MCF 10A (cell line): ENCODE measurements at regions not wholly inside any gene's neighbourhood (a gene's known extent, or its start where the extent isn't known, plus 50 kb on each side); places are given as distances from the start of the nearest gene placed in this dataset.

Experiments used
- BruUV-seq: library from RNA; stranded (reverse); fragments of 400-500 nt; replicated peaks from 2 replicates; lab custom pipeline; 2021; lab: Mats Ljungman, UMichigan
- CTCF ChIA-PET: fragments of 300-600 bp; sonication (Branson Sonifier 250); formaldehyde crosslinking; extraction: SDS; loops from one replicate; lab custom pipeline; 2021; ENCODE audit warnings: antibody characterized with exemption, inconsistent platforms; lab: Yijun Ruan, JAX
- POLR2A ChIA-PET: fragments of 300-600, 350-650 bp; sonication (Branson Sonifier 250); formaldehyde crosslinking; extraction: SDS; loops from one replicate; lab custom pipeline; 2020; ENCODE audit warnings: antibody characterized with exemption, inconsistent platforms; lab: Yijun Ruan, JAX
- DNase-seq: peaks from one replicate; pipeline ENCODE4 v3.0.0-alpha.2; 2018; ENCODE audit not compliant: unreplicated experiment
- H3K27ac Mint-ChIP-seq: one replicate; pipeline ENCODE4 v1.8.0; 2022; ENCODE audit warnings: mild to moderate bottlenecking, low read depth, mixed read lengths; ENCODE audit not compliant: unreplicated experiment
- H3K27me3 Mint-ChIP-seq: one replicate; pipeline ENCODE4 v1.8.0; 2022; ENCODE audit warnings: mixed read lengths; ENCODE audit not compliant: insufficient read depth, unreplicated experiment
- H3K36me3 Mint-ChIP-seq: one replicate; pipeline ENCODE4 v1.8.0; 2022; ENCODE audit warnings: mild to moderate bottlenecking, moderate library complexity, mixed read lengths; ENCODE audit not compliant: insufficient read depth, unreplicated experiment
- H3K4me1 Mint-ChIP-seq: one replicate; pipeline ENCODE4 v1.8.0; 2022; ENCODE audit warnings: mixed read lengths; ENCODE audit not compliant: insufficient read depth, unreplicated experiment
- H3K4me3 Mint-ChIP-seq: one replicate; pipeline ENCODE4 v1.8.0; 2022; ENCODE audit warnings: mild to moderate bottlenecking, moderate library complexity, mixed read lengths; ENCODE audit not compliant: unreplicated experiment
- H3K9me3 Mint-ChIP-seq: one replicate; pipeline ENCODE4 v1.8.0; 2022; ENCODE audit warnings: mixed read lengths; ENCODE audit not compliant: unreplicated experiment
- intact Hi-C: fragments of 100-400 bp; cut with micrococcal nuclease; formaldehyde crosslinking; loops from 2 replicates; pipeline ENCODE4 v1.14.1; 2022
- TF ChIP-seq, protein P1 (sequence below): fragments of 200-600 bp; IDR thresholded peaks from one replicate; pipeline ENCODE4 v1.8.0; 2022; ENCODE audit warnings: antibody characterized with exemption, mild to moderate bottlenecking; ENCODE audit not compliant: unreplicated experiment

DNA sequence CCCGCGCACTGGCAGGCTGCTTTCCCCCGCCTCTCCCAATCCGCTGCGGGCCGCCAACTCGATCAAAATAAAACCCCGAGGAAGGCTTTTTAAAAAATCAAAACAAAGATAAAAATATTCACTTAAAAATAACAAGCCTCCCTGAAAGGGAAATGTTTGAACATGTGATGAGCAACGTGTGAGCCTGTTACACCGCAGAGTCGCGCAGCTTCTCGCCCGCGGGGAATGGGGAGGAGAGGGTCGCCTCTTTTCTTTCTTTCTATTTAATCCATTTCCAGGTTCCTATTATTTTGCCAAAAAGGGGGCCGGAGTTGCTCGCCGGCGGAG, 326.0 kb upstream of the F9 start:
- Mint-ChIP-seq H3K27me3 (no peaks in the 10 kb centered on the region), H3K27ac (peak overlapping the region; percentile 76), H3K9me3 (peaks cover 8% of the 10 kb centered on the region), H3K36me3 (no peaks in the 10 kb centered on the region), H3K4me3 (peak overlapping the region; percentile 87), H3K4me1 (peaks cover 15% of the 10 kb centered on the region)
- POLR2A ChIA-PET: interaction anchor here (0.7 to 1.6 kb wide), 3 partner anchors 27 to 279 kb away, joined by 3 to 5 read pairs (median 3); no protein-coding TSS in a partner anchor
- intact Hi-C loops: loop anchor here (10.0 kb wide), 1 partner anchor 350 kb away; no protein-coding TSS in a partner anchor
- no peak for DNase-seq
- CTCF ChIA-PET: interaction anchor here (0.6 kb wide), 1 partner anchor 66 kb away, joined by 3 read pairs; no protein-coding TSS in a partner anchor
- TF ChIP-seq, protein P1, sequence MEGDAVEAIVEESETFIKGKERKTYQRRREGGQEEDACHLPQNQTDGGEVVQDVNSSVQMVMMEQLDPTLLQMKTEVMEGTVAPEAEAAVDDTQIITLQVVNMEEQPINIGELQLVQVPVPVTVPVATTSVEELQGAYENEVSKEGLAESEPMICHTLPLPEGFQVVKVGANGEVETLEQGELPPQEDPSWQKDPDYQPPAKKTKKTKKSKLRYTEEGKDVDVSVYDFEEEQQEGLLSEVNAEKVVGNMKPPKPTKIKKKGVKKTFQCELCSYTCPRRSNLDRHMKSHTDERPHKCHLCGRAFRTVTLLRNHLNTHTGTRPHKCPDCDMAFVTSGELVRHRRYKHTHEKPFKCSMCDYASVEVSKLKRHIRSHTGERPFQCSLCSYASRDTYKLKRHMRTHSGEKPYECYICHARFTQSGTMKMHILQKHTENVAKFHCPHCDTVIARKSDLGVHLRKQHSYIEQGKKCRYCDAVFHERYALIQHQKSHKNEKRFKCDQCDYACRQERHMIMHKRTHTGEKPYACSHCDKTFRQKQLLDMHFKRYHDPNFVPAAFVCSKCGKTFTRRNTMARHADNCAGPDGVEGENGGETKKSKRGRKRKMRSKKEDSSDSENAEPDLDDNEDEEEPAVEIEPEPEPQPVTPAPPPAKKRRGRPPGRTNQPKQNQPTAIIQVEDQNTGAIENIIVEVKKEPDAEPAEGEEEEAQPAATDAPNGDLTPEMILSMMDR: no peak
- BruUV-seq: no TSS peak

DNA sequence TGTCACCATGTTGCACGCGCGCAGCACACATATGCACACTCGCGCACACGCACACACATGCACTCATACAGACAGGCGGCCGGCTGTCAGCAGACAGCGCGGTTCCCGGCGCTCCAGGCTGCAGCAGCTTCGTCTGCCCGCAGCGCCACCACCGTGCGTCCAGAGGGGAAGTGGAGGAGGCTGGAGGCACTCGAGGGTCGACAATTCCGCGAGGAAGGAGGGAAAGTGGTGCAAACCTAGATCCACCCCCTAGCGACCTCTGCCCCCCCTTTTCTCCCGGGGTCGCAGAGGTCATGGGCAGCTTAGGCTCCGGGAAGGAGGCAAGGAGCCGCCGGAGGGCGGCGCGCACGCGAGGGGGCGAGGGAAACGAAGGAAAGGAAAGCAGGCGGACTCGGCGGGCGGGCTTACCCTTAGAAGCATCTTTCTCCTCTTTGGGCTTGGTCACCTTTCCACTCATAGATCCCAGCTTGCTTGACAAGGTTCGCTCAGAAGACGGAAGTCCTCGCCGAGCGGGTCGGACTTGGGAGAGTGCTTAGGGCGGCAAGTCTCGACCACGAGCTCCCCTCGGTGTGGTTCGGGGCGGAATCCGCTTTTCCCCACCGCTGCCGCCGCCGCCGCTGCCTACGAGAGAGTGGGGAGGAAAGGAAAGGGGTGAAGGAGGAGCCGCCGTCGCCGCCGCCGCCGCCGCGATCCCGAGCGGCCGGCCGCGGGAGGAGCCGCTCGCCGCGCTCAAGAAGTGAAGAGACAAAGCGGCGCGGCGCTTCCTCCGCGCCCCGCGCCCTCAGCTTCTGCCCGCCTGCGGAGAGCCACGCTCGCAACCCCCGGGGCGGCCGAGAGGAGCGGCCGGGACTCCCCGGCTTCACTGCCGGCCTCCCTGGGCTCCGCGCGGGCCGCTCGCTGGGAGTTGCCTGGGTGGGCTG, 326.6 kb upstream of the F9 start:
- no peak overlapping the region for H3K27ac Mint-ChIP-seq
- POLR2A ChIA-PET: interaction anchor here (0.6 to 1.6 kb wide), 3 partner anchors 58 to 347 kb away, joined by 3 to 5 read pairs (median 3); no protein-coding TSS in a partner anchor
- TF ChIP-seq, protein P1: no peak
- peak overlapping the region; percentile 87 for H3K4me3 Mint-ChIP-seq
- no TSS peak for BruUV-seq
- intact Hi-C loops: loop anchor here (10.0 kb wide), 1 partner anchor 349 kb away; no protein-coding TSS in a partner anchor
- DNase-seq: peak; percentile 20
- peaks cover 8% of the 10 kb centered on the region for H3K9me3 Mint-ChIP-seq
- CTCF ChIA-PET: interaction anchor here (0.6 to 0.9 kb wide), 2 partner anchors 14 to 15 kb away, joined by 3 read pairs; no protein-coding TSS in a partner anchor
- H3K36me3 Mint-ChIP-seq: no peaks in the 10 kb centered on the region
- H3K4me1 Mint-ChIP-seq: peaks cover 15% of the 10 kb centered on the region
- H3K27me3 Mint-ChIP-seq: no peaks in the 10 kb centered on the region

DNA sequence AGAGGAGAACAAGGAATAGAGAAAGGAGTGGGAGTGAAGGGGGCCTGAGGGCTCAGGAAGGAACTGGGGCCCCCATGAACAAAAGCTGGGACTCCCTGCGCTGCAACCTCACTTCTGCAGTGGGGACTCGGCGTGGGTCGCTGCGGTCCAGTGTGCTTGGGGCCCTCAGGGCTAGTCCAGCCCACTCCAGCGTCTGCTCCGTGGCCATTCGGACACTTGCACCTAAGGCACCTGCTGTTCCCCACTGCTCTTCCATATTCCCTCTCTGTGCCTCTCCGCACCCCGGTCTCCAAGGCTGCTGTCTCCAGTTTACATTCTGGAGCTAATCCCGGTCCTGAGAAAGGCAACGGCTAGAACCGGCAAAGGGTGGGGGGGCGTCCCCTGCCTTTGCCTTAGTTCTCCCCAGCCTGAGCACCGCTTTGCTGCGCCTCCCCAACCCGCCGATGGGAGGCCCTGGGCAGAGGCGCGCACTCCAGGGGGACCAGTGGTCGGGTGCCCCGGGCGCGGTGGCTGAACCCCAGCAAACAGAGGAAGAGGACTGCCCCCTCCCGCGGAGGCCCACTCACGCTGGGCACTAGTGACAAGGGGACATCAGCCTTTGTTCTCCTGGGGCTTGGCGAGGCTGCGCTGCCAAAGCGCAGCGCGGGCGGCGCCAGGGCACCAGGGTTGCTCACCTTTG, 327.7 kb upstream of the F9 start:
- BruUV-seq: no TSS peak

More for the DNA sequence above, 327.7 kb upstream of the F9 start:
- TF ChIP-seq, protein P1: no peak
- intact Hi-C loops: loop anchor here (10.0 kb wide), 1 partner anchor 348 kb away; no protein-coding TSS in a partner anchor
- no peak for DNase-seq
- Mint-ChIP-seq H3K27ac (no peak overlapping the region), H3K4me1 (peaks cover 15% of the 10 kb centered on the region), H3K27me3 (no peaks in the 10 kb centered on the region), H3K36me3 (no peaks in the 10 kb centered on the region), H3K9me3 (peaks cover 8% of the 10 kb centered on the region), H3K4me3 (peak overlapping the region; percentile 6)
- POLR2A ChIA-PET: no interaction called here
- CTCF ChIA-PET: interaction anchor here (0.5 to 1.1 kb wide), 3 partner anchors 14 to 552 kb away, joined by 3 to 4 read pairs (median 3); no protein-coding TSS in a partner anchor
